GM19452 (cell line): ENCODE measurements at regions not wholly inside any gene's neighbourhood (a gene's known extent, or its start where the extent isn't known, plus 50 kb on each side); places are given as distances from the start of the nearest gene placed in this dataset.

Source experiments
- ATAC-seq: cut with Tn5 transposase; IDR thresholded peaks from one replicate; pipeline ENCODE4 v1.9.1; 2021; ENCODE audit not compliant: unreplicated experiment

GRCh38 chr4:130266814-130267213 is 1170.9 kb downstream of the C4orf33 start:
- ATAC-seq: no peak

GRCh38 chr4:130288576-130288975 is 1192.6 kb downstream of the C4orf33 start:
- no peak for ATAC-seq

DNA sequence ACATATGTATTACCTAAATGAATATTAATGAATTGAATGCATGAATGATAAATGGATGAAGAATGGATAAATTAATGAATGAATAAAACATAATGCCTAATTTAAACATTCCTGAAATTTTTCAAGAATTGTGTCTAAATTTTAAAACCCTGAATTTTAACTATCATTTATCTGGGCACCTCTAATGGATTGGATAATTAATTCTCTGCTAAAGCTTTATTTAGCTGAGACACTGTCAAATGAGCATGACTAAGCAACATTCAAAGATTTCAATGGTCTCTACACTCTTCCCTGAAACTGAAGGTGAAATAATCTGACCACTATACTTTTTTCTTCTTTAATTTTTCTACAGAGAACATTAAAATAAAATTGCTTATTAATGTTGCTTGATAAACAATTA is 1197.7 kb downstream of the C4orf33 start:
- no peak for ATAC-seq

- no peak for ATAC-seq
Observed at GRCh38 chr4:130296448-130296847, 1200.5 kb downstream of the C4orf33 start.

GRCh38 chr4:130306566-130306965 is 1210.6 kb downstream of the C4orf33 start:
- no peak for ATAC-seq

DNA sequence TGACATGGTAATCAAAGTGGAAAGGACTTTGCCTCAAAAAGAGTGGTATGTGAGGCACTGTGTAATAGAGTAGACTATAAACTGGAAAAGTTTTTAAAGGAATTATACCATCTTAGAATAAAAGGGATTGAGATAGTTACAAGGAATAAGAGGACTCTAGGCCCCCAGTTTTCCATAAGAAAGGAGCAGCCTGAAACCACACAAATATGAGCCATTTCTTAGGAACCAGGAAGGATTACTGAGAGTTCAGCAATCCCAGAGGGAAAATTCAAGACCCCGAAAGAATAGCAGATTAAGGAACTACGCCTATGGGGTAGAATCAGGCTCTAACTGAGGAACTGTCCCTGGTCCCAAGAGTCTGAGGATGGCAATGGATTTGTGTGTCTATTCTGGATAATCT is 1213.3 kb downstream of the C4orf33 start:
- ATAC-seq: no peak

- ATAC-seq: no peak
Observed at GRCh38 chr4:130322439-130322838, 1226.5 kb downstream of the C4orf33 start.

DNA sequence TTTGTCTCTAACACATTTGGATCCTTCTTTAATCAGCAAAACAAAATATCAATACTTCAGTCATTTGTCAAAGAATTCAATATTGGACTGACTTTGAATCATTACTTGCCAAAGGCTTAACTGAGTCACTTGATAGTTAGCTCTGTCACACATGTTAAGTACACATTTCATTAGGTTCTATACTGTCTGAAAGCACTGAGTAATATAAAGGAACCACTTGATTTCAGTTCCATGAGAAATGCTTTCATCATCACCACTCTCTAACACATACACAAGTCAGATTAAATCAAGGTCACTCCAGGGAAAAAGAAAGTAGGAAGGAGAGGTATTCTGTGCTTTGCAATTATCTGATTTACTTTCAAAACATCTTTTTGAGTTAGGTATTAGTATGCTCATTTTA is 1233.1 kb downstream of the C4orf33 start:
- no peak for ATAC-seq

DNA sequence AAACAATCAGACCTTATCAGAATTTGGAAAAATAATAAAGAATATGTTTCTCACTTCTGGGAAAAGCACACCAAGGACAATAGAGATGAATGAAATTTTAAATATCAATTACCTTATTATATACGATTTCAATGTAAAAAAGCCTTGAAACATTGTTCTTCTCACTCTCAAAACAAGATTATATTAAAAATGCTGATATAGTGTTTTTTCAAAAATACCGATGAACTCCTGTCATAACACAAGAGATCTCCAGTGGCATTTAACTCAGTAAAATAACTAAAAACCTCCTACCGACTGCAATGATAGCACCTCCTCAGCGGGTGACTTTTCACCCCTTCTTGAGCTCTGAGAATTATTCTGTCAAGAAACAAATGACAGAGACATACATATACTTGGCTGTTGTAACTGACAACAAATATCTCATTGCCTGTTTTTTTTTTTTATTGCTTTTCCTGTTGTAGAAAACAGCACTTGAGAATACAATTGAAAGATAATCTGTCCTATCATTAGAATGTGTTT is 1237.3 kb downstream of the C4orf33 start:
- ATAC-seq: no peak

- ATAC-seq: peak; percentile 11
Observed at GRCh38 chr4:130335417-130336194, 1239.7 kb downstream of the C4orf33 start.

GRCh38 chr4:130336585-130337217 is 1240.7 kb downstream of the C4orf33 start:
- peak; percentile 73 for ATAC-seq

GRCh38 chr4:130338851-130339250 is 1242.9 kb downstream of the C4orf33 start:
- ATAC-seq: no peak

- no peak for ATAC-seq
Observed at GRCh38 chr4:130349745-130350144, 1253.8 kb downstream of the C4orf33 start.

DNA sequence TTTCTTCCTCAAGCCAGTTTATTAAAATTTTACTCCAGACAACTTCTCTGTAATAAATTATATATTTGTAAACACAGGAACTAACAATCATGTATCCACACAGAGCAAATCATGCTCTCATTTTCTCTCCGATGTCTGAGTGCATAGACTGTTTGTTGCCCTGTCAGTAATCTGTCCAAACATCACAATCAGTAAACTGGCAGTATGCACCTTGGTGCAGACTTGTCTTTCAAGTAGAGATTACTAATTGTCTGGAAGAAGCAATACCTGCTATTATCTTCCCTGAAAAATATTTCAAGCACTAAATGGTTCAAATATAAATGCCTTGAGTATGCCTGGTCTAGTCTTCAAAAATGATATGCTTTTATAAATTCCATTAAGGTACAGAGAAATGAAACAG is 1260.9 kb downstream of the C4orf33 start:
- no peak for ATAC-seq

- no peak for ATAC-seq
Observed at GRCh38 chr4:130359542-130359941, 1263.6 kb downstream of the C4orf33 start.

- ATAC-seq: no peak
Observed at GRCh38 chr4:130361616-130362015, 1265.7 kb downstream of the C4orf33 start.

- ATAC-seq: no peak
Observed at GRCh38 chr4:130368668-130369067, 1272.7 kb downstream of the C4orf33 start.

DNA sequence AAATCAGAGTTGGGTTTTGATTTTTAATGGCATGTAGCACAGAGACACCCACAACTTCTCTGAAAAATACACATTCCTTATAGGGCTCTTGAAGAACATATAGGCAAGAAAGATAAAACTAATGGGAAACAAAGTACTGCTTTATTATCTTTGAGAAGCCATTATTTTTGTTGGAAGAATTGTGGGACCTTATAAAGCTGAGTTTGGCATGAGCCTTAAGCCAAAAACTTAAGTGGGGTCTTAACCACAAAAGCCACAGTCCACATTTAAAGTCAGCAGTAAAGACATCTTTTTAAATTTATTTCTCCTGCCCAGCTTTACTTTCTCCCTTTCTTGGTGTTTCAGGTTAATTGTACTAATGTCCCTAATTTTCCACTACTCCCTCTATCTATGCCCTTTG is 1297.3 kb downstream of the C4orf33 start:
- no peak for ATAC-seq

- ATAC-seq: no peak
Observed at GRCh38 chr4:130393642-130394041, 1297.7 kb downstream of the C4orf33 start.

DNA sequence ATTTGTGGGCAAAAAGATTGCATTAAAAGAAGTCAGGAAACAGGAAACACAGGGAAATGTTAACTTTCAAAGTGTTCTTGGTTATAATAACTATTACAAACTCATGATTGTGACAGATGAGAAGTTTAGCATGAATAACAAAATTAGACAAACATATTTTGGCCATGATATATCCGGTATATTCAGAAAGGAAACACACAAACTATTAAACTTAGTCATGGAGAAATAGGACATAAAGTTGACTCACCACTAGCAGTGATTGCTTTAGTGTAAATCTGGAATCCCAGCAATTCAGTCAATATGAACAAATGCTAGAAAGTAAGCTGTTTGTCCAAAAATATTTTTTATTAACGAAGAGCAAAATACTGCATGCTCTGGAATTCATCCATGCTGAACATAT is 1299.9 kb downstream of the C4orf33 start:
- no peak for ATAC-seq

- no peak for ATAC-seq
Observed at GRCh38 chr4:130403221-130403620, 1307.3 kb downstream of the C4orf33 start.

DNA sequence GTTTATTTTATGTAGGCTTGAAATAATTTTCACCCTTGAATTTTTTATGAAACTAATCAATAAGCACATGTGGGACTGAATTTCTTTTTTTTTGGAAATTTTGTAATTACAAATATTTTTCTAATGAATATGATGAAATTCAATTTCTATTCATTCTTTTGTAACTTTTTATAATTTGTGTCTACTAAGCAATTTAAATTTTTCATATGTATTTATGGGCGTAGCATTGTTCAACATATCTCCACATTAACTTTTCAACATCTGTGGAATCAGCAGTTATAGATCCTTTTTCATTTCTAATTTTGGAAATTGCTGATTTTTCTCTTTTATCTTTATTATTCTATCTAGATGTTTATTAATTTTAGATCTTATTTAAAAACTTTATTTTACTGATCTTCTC is 1320.3 kb downstream of the C4orf33 start:
- ATAC-seq: no peak
